ENCODE measurements at regions not wholly inside any gene's neighbourhood (a gene's known extent, or its start where the extent isn't known, plus 50 kb on each side); places are given as distances from the start of the nearest gene placed in this dataset.
"Not testable (repeated sequence)": the region's sequence is repeated elsewhere in the genome, so short reads cannot be mapped to it uniquely, and the experiment has no call there.

DNA sequence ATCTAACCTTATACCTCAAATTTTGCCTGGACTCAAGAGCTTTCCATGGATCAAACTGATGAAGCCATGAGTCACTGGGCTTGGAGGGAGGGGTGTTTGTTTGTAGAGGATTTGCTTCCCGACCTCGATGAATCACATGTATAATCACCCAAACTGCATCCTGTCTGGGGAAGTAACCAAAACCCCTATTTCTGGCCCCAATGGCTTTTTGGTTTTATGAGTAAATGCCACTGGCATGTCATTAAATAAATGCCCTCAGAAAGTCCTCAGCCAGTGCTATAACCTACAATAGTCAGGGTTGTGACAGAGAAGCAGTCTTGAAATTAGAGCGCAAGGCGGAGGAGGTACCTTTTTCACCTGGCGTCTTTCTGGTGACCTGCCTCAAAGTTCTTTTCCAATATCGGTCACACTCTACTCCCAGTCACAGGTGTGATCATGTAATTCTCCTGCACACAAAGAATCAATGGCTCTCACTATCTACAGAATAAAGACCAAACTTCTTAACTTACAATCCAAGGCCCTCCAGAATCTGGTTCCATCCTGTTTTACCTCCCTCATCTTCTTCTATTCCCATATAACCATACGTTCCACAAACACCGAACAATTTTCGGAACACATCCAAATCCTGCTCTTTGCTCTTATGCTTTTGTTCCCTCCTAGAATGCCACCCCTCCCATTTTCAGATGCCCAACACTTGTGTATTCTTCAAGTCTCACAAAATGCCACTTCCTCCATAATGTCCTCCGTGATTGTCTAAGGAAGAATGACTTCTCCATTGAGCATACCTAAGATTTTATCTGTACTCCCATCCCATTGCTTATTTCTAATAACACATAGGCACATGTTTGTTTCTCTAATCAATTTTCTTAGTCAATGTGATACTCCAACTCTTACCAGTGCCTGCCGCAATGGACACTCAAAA, 81.3 kb upstream of the BLID start:
- in situ Hi-C loops (cut with MboI; ENCODE audit: low pct_unique_long_range_greater_than_20kb in 2 of 9, low sequenced_read_pairs in 9 of 9, unreplicated experiment in 9 of 9), result loop anchor here in 1 of 9 experiments (25.0 kb wide), 1 partner anchor 535 kb away; no protein-coding TSS in a partner anchor
- ATAC-seq (replicated peaks in 6 of 8), result peak; percentile 43 to 95 (median 68)
- 51 to 95% (median 85%) methylated on average over 2 to 11 of the region's 11 CpGs for WGBS, 10 experiments
- peaks cover 5 to 19% of the 10 kb centered on the region in 2 donors for H3K4me1 ChIP-seq (replicated peaks in 1 of 2)
- H3K4me3 ChIP-seq, result no peak overlapping the region
- no peak overlapping the region for H3K27ac ChIP-seq

DNA sequence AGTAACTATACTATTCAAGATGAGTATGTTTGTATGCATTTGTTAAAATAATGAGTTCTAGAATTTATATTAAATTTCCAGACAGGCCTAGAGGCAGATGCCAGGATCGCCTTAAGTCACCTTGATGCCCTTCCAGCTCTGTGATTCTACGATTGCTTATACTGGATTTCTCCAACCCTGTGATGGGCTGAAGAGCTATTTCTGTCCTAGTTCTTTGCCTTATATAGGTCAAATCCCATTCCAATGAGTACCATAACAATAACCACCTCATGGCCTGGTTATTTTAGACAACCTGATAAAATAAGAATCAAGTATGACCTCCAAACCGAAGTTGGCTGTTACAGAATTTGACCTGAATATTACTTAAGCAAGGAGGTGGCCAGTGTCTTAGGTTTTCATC, 79.8 kb upstream of the BLID start:
- peaks cover 5 to 12% of the 10 kb centered on the region in 2 donors for H3K4me1 ChIP-seq (replicated peaks in 1 of 2)
- WGBS, 10 experiments, result 70 to 100% (median 94%) methylated on average over 1 to 3 of the region's 3 CpGs; no CpG with 5 or more reads in 2 of the 10 experiments

GRCh38 chr11:122193881-122194480, 78.0 kb upstream of the BLID start:
- H3K27ac ChIP-seq; ATAC-seq (replicated peaks in 6 of 8): not testable (repeated sequence)
- WGBS, 10 experiments, result 57 to 100% (median 83%) methylated on average over 1 to 5 of the region's 5 CpGs; no CpG with 5 or more reads in 6 of the 10 experiments

More for the DNA sequence above, 79.8 kb upstream of the BLID start:
- Histone ChIP-seq H3K4me3 (no peak overlapping the region), H3K27ac (no peak overlapping the region)
- in situ Hi-C loops (cut with MboI; ENCODE audit: low pct_unique_long_range_greater_than_20kb in 2 of 9, low sequenced_read_pairs in 9 of 9, unreplicated experiment in 9 of 9), result loop anchor here in 1 of 9 experiments (25.0 kb wide), 1 partner anchor 533 kb away; no protein-coding TSS in a partner anchor
- no peak for ATAC-seq (replicated peaks in 6 of 8)

GRCh38 chr11:122193457-122193856, 77.4 kb upstream of the BLID start:
- H3K4me1 ChIP-seq (replicated peaks in 1 of 2), result peaks cover 0 to 5% of the 10 kb centered on the region in 2 donors
- H3K27ac ChIP-seq, result no peak overlapping the region
- no peak overlapping the region for H3K4me3 ChIP-seq
- no peak for ATAC-seq (replicated peaks in 6 of 8)
- in situ Hi-C loops (cut with MboI; ENCODE audit: low pct_unique_long_range_greater_than_20kb in 2 of 9, low sequenced_read_pairs in 9 of 9, unreplicated experiment in 9 of 9), result loop anchor here in 1 of 9 experiments (25.0 kb wide), 1 partner anchor 531 kb away; no protein-coding TSS in a partner anchor
- WGBS, 10 experiments, result 75 to 100% (median 94%) methylated on average over 1 of the region's 1 CpG; no CpG with 5 or more reads in 2 of the 10 experiments

More at GRCh38 chr11:122193881-122194480, 78.0 kb upstream of the BLID start:
- in situ Hi-C loops (cut with MboI; ENCODE audit: low pct_unique_long_range_greater_than_20kb in 2 of 9, low sequenced_read_pairs in 9 of 9, unreplicated experiment in 9 of 9), result loop anchor here in 1 of 9 experiments (25.0 kb wide), 1 partner anchor 532 kb away; no protein-coding TSS in a partner anchor
- H3K4me3 ChIP-seq; H3K4me1 ChIP-seq (replicated peaks in 1 of 2): not testable (repeated sequence)

- no peak overlapping the region for H3K4me3 ChIP-seq
- no peak overlapping the region for H3K27ac ChIP-seq
- 8 to 100% (median 40%) methylated on average over 1 to 3 of the region's 3 CpGs; no CpG with 5 or more reads in 1 of the 10 experiments for WGBS, 10 experiments
- peaks cover 0 to 5% of the 10 kb centered on the region in 2 donors for H3K4me1 ChIP-seq (replicated peaks in 1 of 2)
- in situ Hi-C loops (cut with MboI; ENCODE audit: low pct_unique_long_range_greater_than_20kb in 2 of 9, low sequenced_read_pairs in 9 of 9, unreplicated experiment in 9 of 9), result loop anchor here in 1 of 9 experiments (25.0 kb wide), 1 partner anchor 530 kb away; no protein-coding TSS in a partner anchor
- ATAC-seq (replicated peaks in 6 of 8), result peak in 6 of 8 experiments; percentile 19 to 34 (median 22)
These were observed 76.7 kb upstream of the BLID start for GRCh38 chr11:122192634-122193255.

DNA sequence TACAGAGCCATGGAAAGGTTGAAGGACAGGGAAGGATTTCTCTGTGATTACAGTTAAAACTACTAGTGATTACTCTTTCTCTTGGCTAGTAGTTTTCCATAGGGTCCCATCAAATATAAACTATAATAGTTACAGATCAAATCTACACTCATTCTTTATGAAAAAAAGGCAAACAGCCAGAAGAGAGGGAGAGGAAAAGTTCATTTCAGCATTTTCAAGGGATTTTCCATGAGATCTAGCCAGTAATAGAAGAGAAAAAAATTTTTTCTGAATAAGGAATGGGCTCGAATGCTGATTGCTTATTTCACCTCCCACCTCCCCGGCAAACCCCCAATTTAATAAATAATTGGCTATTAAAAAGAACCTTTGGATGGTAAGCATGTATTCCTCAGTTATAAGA, 74.8 kb upstream of the BLID start:
- H3K4me1 ChIP-seq (replicated peaks in 1 of 2), result peaks cover 0 to 5% of the 10 kb centered on the region in 2 donors
- H3K27ac ChIP-seq, result no peak overlapping the region
- 80 to 100% (median 95%) methylated on average over 1 to 2 of the region's 2 CpGs; no CpG with 5 or more reads in 1 of the 10 experiments for WGBS, 10 experiments
- no peak overlapping the region for H3K4me3 ChIP-seq
- in situ Hi-C loops (cut with MboI; ENCODE audit: low pct_unique_long_range_greater_than_20kb in 2 of 9, low sequenced_read_pairs in 9 of 9, unreplicated experiment in 9 of 9), result loop anchor here in 1 of 9 experiments (25.0 kb wide), 1 partner anchor 528 kb away; no protein-coding TSS in a partner anchor
- ATAC-seq (replicated peaks in 6 of 8), result no peak

- Histone ChIP-seq H3K27ac (no peak overlapping the region), H3K4me1 (replicated peaks in 1 of 2) (peaks cover 0 to 5% of the 10 kb centered on the region in 2 donors), H3K4me3 (no peak overlapping the region)
- ATAC-seq (replicated peaks in 6 of 8), result peak in 3 of 8 experiments; percentile 39 to 68 (median 67)
- 14 to 100% (median 80%) methylated on average over 1 to 2 of the region's 2 CpGs; no CpG with 5 or more reads in 1 of the 10 experiments for WGBS, 10 experiments
- in situ Hi-C loops (cut with MboI; ENCODE audit: low pct_unique_long_range_greater_than_20kb in 2 of 9, low sequenced_read_pairs in 9 of 9, unreplicated experiment in 9 of 9), result loop anchor here in 1 of 9 experiments (25.0 kb wide), 1 partner anchor 527 kb away; no protein-coding TSS in a partner anchor
These were observed 73.2 kb upstream of the BLID start for GRCh38 chr11:122189229-122189628.

- Histone ChIP-seq H3K4me1 (replicated peaks in 1 of 2) (no peaks in the 10 kb centered on the region), H3K27ac (no peak overlapping the region), H3K4me3 (no peak overlapping the region)
- WGBS, 10 experiments, result 79 to 100% (median 97%) methylated on average over 1 to 7 of the region's 9 CpGs; no CpG with 5 or more reads in 3 of the 10 experiments
- in situ Hi-C loops (cut with MboI; ENCODE audit: low pct_unique_long_range_greater_than_20kb in 2 of 9, low sequenced_read_pairs in 9 of 9, unreplicated experiment in 9 of 9), result loop anchor here in 1 of 9 experiments (25.0 kb wide), 1 partner anchor 525 kb away; no protein-coding TSS in a partner anchor
- no peak for ATAC-seq (replicated peaks in 6 of 8)
These were observed 71.6 kb upstream of the BLID start for GRCh38 chr11:122187373-122188165.

DNA sequence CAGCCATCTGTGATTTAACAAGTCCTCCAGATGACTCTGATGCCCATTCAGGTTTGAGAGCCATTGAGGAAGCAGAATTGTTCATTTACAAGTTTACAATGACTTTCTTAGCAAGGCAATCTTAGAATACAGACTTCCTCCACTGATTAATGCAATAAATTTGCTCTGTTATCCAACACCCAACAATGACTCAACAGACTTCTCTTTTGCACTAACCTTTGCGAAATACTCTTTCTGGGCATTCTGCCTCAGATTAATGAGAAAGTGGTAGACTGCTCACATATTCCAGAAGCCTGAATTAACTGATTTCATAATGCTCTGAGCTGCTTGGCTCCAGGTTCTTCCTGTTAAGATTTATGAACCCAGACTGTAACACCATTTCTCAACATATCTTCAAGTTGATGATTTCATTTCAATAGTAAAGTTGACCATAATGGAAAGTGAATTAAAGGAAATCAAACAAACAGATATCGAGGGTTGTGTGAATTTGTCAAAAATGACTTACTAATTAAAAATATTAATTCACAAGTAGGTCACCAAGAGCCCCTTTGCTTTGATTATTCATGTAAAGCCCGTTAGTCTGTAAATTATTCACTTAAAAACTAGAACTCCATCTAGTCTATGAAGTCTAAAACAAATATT, 70.5 kb upstream of the BLID start:
- ATAC-seq (replicated peaks in 6 of 8), result peak in 7 of 8 experiments; percentile 54 to 90 (median 72)
- in situ Hi-C loops (cut with MboI; ENCODE audit: low pct_unique_long_range_greater_than_20kb in 2 of 9, low sequenced_read_pairs in 9 of 9, unreplicated experiment in 9 of 9), result loop anchor here in 1 of 9 experiments (25.0 kb wide), 1 partner anchor 524 kb away; no protein-coding TSS in a partner anchor

GRCh38 chr11:122183933-122184332, 67.9 kb upstream of the BLID start:
- in situ Hi-C loops (cut with MboI; ENCODE audit: low pct_unique_long_range_greater_than_20kb in 2 of 9, low sequenced_read_pairs in 9 of 9, unreplicated experiment in 9 of 9), result loop anchor here in 1 of 9 experiments (25.0 kb wide), 1 partner anchor 522 kb away; no protein-coding TSS in a partner anchor
- Histone ChIP-seq H3K4me1 (replicated peaks in 1 of 2) (peaks cover 3 to 5% of the 10 kb centered on the region in 2 donors), H3K27ac (no peak overlapping the region), H3K4me3 (no peak overlapping the region)
- no peak for ATAC-seq (replicated peaks in 6 of 8)

More for the DNA sequence above, 70.5 kb upstream of the BLID start:
- WGBS, 10 experiments, result 0 to 91% (median 54%) methylated on average over 1 to 3 of the region's 3 CpGs; no CpG with 5 or more reads in 2 of the 10 experiments
- Histone ChIP-seq H3K4me1 (replicated peaks in 1 of 2) (peaks cover 0 to 3% of the 10 kb centered on the region in 2 donors), H3K4me3 (no peak overlapping the region), H3K27ac (no peak overlapping the region)

DNA sequence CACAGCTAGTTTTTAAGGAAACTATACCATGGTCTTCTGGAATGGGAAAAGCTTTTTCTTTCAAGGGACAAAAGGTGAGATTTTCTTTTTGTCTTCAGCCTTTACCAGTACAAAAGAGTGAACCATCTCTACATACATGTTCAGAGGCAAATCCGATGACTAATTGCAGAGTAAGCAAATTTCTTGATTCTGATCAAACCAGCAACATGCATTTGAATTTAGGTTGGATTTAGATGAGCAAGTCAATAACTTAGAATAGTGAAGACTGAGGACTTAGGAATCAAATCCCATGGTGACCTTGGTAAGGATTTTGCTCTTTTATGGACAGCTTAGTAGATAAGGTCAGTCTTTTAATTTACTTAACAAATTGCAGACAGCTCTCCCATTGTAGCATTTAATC, 65.9 kb upstream of the BLID start:
- H3K4me1 ChIP-seq (replicated peaks in 1 of 2), result peaks cover 4 to 5% of the 10 kb centered on the region in 2 donors
- 62 to 100% (median 86%) methylated on average over 1 of the region's 1 CpG; no CpG with 5 or more reads in 2 of the 10 experiments for WGBS, 10 experiments
- in situ Hi-C loops (cut with MboI; ENCODE audit: low pct_unique_long_range_greater_than_20kb in 2 of 9, low sequenced_read_pairs in 9 of 9, unreplicated experiment in 9 of 9), result loop anchor here in 1 of 9 experiments (25.0 kb wide), 1 partner anchor 520 kb away; no protein-coding TSS in a partner anchor
- no peak overlapping the region for H3K27ac ChIP-seq
- no peak overlapping the region for H3K4me3 ChIP-seq
- ATAC-seq (replicated peaks in 6 of 8), result no peak
